DMS53 treated with DMSO at 0.1 percent for 48 hours (cell line): ENCODE measurements at regions not wholly inside any gene's neighbourhood (a gene's known extent, or its start where the extent isn't known, plus 50 kb on each side); places are given as distances from the start of the nearest gene placed in this dataset.
A peak's percentile ranks its signal among the peaks of the same experiment; 100 is the strongest.
"Not testable (repeated sequence)": the region's sequence is repeated elsewhere in the genome, so short reads cannot be mapped to it uniquely, and the experiment has no call there.

Source experiments
- DNase-seq: peaks from one replicate; lab custom pipeline; 2025; ENCODE audit not compliant: unreplicated experiment; lab: John Stamatoyannopoulos, UW

GRCh38 chr10:3396116-3396515 lies 223.5 kb upstream of the PITRM1 start:
- DNase-seq: no peak

DNA sequence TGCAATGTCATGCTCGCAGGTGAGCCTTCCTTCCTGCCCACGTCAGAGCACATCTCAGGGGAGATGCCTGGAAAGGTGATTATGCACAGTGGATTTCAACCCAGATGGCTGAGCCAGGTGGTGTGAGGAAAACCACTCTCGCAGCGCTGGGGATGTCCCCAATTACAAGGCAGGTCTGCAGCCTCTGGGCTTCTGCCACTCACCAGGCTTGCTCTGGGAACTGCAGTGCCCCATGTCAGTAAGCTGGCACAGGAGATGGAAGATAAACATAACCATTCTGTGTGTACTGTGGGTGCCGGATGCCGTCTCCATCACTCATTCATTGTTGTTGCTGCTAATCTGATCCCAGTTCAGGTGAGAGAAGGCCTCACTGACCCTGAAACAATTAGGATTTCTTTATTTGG lies 222.9 kb upstream of the PITRM1 start:
- peak; percentile 80 for DNase-seq

DNA sequence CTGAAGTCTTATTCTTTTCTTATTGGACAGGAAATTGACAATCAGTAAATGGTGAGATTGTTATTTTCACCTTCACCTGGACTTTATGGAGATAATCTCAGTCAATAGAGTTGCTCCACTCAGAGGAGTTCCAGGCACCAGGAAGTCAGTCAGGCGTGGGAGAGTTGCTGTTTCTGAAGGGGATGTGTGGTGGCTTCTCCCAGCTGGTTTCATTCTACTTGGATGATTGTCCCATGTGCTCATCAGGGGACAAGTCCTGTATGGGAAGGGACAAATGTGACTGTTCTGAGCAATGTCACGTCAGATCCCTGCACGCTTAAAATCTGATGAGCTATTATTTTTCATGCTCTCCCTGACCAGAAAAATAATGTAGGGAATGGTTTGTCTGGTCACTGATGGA lies 222.5 kb upstream of the PITRM1 start:
- DNase-seq: peak; percentile 80

- no peak for DNase-seq
Measured at GRCh38 chr10:3393958-3394357, 221.4 kb upstream of the PITRM1 start.

- DNase-seq: no peak
Measured at GRCh38 chr10:3391657-3392056, 219.1 kb upstream of the PITRM1 start.

- DNase-seq: no peak
Measured at GRCh38 chr10:3389130-3389529, 216.5 kb upstream of the PITRM1 start.

GRCh38 chr10:3385487-3385886 lies 212.9 kb upstream of the PITRM1 start:
- DNase-seq: no peak

DNA sequence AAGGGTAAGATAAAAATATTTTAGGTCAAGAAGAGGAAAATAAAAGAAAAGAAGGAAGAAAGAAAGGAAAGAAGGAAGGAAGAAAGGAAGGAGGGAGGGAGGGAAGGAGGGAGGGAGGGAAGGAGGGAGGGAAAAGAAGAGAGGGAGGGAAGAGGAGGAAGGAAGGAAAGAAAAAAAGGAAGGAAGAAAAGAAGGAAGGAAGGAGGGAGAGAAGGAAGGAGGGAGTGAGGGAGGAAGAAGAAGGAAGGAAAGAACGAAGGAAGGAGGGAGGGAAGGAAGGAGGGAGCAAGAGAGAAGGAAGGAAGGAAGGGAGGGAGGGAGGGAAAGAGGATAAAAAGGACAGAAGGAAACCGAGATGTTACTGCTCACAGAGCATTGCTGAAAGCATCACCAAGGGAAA lies 209.5 kb upstream of the PITRM1 start:
- no peak for DNase-seq

DNA sequence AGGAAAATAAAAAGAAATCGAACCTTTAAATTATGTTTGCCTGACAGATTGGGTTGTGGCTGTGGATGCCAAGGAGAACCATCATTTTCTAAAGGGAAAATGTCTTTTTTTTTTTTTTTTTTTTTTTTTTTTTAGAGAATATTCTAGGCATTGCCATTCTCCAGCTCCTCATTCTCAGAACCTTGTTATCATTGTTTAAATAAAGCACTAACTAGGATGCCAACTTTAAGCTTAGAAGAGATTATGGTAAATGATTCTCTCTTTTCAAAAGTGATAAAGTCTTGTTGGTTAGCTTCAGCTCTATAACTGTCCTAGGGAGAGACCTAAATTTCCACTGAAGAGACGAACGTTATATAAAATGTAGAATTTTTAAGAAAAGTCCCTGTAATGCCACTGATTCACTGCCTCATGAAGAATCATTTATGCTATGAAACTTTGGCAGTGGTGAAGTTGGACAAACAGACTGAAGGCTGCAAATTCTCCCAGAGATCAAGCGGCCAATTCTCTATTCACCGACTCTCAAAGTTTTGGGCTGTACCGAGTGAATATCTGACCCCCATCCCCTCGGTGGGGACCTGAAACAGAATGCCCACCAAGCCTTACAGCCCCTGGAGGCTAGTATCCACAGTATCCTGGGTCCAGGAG lies 207.9 kb upstream of the PITRM1 start:
- no peak for DNase-seq

GRCh38 chr10:3376631-3377030 lies 204.0 kb upstream of the PITRM1 start:
- DNase-seq: no peak

DNA sequence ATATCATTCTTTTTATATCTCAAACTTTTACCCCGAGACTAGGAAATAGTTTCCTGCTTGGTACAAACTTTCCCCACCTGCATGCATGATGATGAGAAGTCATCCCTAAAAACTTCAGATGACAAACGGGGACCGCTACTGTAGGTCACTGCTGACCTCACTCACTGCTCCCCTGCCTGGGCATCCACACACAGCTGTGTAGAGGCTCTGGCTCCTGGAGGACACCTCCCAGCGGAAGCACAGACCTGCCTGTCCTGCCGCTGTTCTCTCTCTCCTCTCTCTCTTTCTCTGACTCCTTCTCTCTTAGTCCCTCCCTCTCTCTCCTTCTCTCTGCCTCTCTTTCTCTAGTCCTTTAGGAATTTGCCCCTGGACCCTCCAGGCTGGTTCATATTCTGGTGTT lies 202.9 kb upstream of the PITRM1 start:
- DNase-seq: no peak

DNA sequence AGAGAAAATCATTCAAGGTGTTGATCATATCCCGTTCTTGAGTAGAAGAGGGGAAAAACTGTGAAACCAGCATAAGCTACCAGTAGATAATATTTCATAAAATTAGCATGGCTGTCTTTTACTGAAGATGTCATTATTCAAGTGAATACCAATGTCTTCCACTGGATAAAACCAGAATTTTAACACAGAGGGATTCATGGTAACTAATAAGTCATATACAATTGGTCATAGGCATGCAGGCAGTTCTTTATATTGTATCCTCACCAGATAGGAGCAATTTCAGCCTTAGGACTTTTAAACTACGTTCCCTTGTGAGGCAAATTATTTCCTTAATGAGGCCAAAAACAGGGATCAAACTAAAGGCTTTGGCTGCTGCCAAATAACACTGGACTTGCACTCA lies 202.3 kb upstream of the PITRM1 start:
- no peak for DNase-seq

- DNase-seq: not testable (repeated sequence)
Measured at GRCh38 chr10:3373374-3374027, 200.9 kb upstream of the PITRM1 start.

- DNase-seq: no peak
Measured at GRCh38 chr10:3372281-3372680, 199.7 kb upstream of the PITRM1 start.

DNA sequence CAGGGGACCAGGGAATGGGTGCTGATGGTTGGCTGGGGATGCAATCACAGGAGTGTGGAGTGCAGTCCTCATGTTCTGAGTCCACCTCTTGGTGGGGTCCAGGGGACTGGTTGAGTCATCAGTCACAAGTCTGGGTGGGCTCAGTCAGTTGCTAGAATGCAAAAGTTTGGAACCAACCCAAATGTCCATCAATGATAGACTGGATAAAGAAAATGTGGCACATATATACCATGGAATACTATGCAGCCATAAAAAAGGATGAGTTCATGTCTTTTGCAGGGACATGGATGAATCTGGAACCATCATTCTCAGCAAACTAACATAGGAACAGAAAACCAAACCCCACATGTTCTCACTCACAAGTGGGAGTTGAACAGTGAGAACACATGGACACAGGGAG lies 199.0 kb upstream of the PITRM1 start:
- not testable (repeated sequence) for DNase-seq

DNA sequence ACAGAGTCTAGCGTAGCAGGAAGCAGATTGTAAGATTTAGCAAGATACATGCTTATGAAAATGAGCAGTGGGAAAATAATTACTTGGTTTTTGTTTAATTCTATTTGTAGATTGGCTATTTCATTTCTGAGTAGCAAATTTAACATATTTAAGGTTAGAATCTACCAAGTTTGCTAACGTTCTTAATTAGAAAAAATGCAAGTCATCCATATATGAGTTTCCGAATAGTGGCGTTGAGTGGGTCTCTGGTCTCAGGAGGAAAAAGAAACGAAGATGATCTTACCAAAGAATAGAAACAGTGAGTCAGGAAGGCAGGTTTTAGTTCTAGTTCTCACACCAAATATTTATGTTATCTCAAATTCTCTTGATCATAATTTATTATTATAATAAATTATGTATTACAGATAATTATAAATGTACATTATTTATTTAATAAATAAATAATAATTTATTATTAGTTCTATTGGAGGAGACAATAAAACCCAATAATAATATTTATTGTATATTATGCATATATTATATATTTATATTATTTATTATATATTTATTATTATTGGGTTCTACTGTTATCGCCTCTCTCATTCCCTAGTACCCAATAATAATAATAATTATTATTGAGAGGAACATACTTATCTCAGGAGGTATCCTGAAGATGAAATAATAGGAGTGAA lies 194.3 kb upstream of the PITRM1 start:
- DNase-seq: no peak

DNA sequence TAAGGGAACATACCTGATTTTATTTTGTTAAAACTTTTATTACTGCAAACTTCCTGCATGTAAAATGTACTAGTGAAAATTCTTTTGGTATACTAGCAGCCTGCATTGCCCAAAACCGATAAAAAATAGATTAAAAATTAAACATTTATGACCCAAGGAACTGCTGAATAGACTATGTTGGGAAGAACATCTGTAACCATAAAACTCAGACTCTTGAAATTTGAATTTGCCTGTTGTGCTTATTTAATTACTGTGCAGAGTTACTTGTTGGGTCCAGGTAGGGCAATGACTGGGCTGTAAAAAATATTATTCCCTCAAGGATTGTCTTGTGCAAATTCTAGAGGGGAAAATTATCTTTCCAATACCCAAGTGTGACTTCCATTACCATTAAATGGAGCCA lies 193.5 kb upstream of the PITRM1 start:
- DNase-seq: no peak

- peak; percentile 100 for DNase-seq
Measured at GRCh38 chr10:3365630-3366029, 193.0 kb upstream of the PITRM1 start.

GRCh38 chr10:3364768-3365480 lies 192.3 kb upstream of the PITRM1 start:
- peak; percentile 83 for DNase-seq

- no peak for DNase-seq
Measured at GRCh38 chr10:3363311-3364045, 190.9 kb upstream of the PITRM1 start.

DNA sequence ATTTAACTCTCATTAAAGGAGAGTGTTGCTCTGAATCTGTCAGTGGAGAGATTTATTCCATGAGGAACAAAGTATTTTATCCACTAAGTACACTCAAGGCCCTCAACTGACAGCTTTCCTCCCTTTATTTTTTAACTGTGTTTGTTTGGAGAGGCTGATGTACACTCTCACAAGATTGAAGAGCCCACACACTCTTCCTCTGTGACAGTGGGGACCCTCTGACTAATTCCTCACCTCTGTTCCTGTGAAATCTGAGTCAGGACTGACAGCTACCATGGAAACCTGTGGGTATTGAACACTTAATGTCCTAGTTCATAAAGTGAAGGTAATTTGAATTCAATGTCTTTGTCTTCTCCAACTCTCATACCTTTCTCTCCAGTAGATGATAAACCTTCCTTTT lies 189.8 kb upstream of the PITRM1 start:
- no peak for DNase-seq
